ENCODE measurements at regions not wholly inside any gene's neighbourhood (a gene's known extent, or its start where the extent isn't known, plus 50 kb on each side); places are given as distances from the start of the nearest gene placed in this dataset.

DNA sequence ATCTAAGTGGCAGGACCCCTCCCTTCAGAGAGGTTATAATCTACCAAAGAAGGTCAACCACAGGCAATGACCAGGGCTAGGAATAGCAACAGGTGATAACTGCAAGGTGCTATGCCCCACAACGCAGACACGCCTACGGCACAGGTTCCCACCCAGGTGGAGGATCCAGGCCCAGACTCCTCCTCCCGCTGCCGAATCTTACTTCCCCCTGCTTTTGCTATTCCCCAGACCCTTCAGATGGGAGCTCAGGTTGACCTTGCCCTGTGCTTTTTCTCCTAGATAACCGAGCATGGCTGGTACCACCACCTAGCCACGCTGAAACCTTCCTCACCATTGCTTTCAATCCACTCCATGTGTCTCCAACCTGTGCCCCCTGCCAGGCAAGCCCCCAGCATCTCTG lies 142.2 kb upstream of the IGF1R start:
- H3K4me1 ChIP-seq = peaks cover 0 to 8% (median 0%) of the 10 kb centered on the region in 6 donors
- TF ChIP-seq POLR2A (IDR thresholded peaks at IDR 0.05) = no peak
- TF ChIP-seq, protein P1, sequence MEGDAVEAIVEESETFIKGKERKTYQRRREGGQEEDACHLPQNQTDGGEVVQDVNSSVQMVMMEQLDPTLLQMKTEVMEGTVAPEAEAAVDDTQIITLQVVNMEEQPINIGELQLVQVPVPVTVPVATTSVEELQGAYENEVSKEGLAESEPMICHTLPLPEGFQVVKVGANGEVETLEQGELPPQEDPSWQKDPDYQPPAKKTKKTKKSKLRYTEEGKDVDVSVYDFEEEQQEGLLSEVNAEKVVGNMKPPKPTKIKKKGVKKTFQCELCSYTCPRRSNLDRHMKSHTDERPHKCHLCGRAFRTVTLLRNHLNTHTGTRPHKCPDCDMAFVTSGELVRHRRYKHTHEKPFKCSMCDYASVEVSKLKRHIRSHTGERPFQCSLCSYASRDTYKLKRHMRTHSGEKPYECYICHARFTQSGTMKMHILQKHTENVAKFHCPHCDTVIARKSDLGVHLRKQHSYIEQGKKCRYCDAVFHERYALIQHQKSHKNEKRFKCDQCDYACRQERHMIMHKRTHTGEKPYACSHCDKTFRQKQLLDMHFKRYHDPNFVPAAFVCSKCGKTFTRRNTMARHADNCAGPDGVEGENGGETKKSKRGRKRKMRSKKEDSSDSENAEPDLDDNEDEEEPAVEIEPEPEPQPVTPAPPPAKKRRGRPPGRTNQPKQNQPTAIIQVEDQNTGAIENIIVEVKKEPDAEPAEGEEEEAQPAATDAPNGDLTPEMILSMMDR (IDR thresholded peaks at IDR 0.05 in 8 of 11, conservative IDR thresholded peaks at IDR 0.05 in 3 of 11) = no peak
- no peak for TF ChIP-seq POLR2AphosphoS5 (IDR thresholded peaks at IDR 0.05)
- DNase-seq = no peak
- H3K27me3 ChIP-seq (replicated peaks in 1 of 7) = peaks cover 0 to 61% (median 0%) of the 10 kb centered on the region in 7 donors
- H3K27ac ChIP-seq = no peak overlapping the region
- 87 to 97% (median 94%) methylated on average over 7 of the region's 7 CpGs for WGBS, 5 donors
- H3K9me3 ChIP-seq = no peaks in the 10 kb centered on the region
- intact Hi-C loops (cut with DNase I; ENCODE audit: low total_unique reads) = no loop called here
- no peaks in the 10 kb centered on the region for H3K36me3 ChIP-seq
- no peak overlapping the region for H3K4me3 ChIP-seq

GRCh38 chr15:98506711-98507110 lies 141.6 kb upstream of the IGF1R start:
- TF ChIP-seq POLR2A (IDR thresholded peaks at IDR 0.05) = no peak
- no peak for TF ChIP-seq POLR2AphosphoS5 (IDR thresholded peaks at IDR 0.05)
- TF ChIP-seq, protein P1 (IDR thresholded peaks at IDR 0.05 in 8 of 11, conservative IDR thresholded peaks at IDR 0.05 in 3 of 11) = no peak
- Histone ChIP-seq H3K9me3 (no peaks in the 10 kb centered on the region), H3K4me1 (peaks cover 0 to 8% (median 0%) of the 10 kb centered on the region in 6 donors), H3K27ac (no peak overlapping the region), H3K27me3 (replicated peaks in 1 of 7) (peaks cover 0 to 55% (median 0%) of the 10 kb centered on the region in 7 donors), H3K36me3 (no peaks in the 10 kb centered on the region), H3K4me3 (no peak overlapping the region)
- intact Hi-C loops (cut with DNase I; ENCODE audit: low total_unique reads) = no loop called here
- DNase-seq = no peak
- WGBS, 5 donors = 52 to 83% (median 70%) methylated on average over 7 of the region's 7 CpGs

DNA sequence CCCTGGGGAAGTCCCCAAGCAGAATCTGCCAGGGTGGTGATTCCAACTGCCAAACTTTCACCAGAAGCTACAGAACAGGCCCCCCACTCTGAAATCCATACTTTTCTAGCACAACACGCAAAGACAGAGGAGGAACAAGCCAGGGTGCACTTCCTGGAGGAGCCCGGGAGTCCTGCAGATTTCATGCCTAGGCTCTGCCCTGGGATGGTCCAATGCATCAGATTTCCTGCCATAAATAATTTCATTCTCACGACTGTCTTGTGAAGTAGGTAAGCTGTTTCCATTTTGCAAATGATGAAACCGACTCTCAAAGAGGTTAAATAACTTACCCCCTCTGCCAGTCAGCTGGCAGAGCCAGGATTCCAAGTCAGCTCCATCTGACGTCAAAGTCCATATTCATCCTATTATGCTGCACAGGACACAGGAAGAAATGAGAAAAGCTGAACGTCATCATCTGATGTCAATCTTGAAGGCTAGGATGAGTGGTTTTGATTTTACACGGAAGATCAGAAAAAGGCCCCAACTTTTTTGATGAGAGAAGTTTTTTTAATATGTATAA lies 134.8 kb upstream of the IGF1R start:
- H3K27ac ChIP-seq = no peak overlapping the region
- 40 to 78% (median 55%) methylated on average over 7 of the region's 7 CpGs for WGBS, 5 donors
- TF ChIP-seq, protein P1 (IDR thresholded peaks at IDR 0.05 in 8 of 11, conservative IDR thresholded peaks at IDR 0.05 in 3 of 11) = no peak
- TF ChIP-seq POLR2AphosphoS5 (IDR thresholded peaks at IDR 0.05) (no peak), POLR2A (IDR thresholded peaks at IDR 0.05) (no peak)
- H3K4me3 ChIP-seq = no peak overlapping the region
- H3K9me3 ChIP-seq = no peaks in the 10 kb centered on the region
- no peaks in the 10 kb centered on the region for H3K4me1 ChIP-seq
- no peak for DNase-seq
- H3K36me3 ChIP-seq = no peaks in the 10 kb centered on the region
- H3K27me3 ChIP-seq (replicated peaks in 1 of 7) = peaks cover 0 to 7% (median 0%) of the 10 kb centered on the region in 7 donors
- intact Hi-C loops (cut with DNase I; ENCODE audit: low total_unique reads) = loop anchor here (10.0 kb wide), 2 partner anchors 141 to 561 kb away; no protein-coding TSS in a partner anchor

DNA sequence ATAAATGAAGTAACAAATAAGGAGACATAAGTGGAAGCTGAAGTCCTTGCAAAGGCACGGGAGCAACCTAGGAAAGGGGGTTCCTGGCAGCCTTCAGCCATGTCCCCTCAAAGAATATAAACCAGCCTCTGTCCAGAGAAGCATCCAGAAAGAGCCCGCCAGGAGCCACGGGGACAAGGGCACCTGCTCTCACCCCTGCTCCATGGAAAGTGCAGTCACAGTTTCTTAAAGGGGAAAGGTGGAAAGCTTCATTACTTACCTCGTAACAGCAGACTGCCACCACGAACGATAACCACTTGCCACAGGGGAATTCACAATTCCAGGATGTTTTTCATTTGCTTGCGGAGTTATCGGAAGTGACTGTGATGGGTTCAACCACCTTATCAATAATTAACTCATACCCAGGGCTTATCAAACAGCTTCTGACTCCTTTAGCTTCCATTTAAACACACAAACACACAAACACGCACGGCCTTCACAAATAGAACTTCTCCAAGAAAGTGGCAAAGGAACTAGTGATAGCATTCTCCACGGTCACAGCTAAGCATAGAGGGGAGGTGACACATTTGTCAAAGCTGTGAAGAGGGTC lies 134.2 kb upstream of the IGF1R start:
- H3K9me3 ChIP-seq = no peaks in the 10 kb centered on the region
- no peaks in the 10 kb centered on the region for H3K36me3 ChIP-seq
- WGBS, 5 donors = 80 to 89% (median 80%) methylated on average over 11 of the region's 11 CpGs
- H3K27ac ChIP-seq = no peak overlapping the region
- peaks cover 0 to 5% (median 4%) of the 10 kb centered on the region in 6 donors for H3K4me1 ChIP-seq
- intact Hi-C loops (cut with DNase I; ENCODE audit: low total_unique reads) = loop anchor here (10.0 kb wide), 2 partner anchors 141 to 561 kb away; no protein-coding TSS in a partner anchor
- TF ChIP-seq POLR2AphosphoS5 (IDR thresholded peaks at IDR 0.05) = no peak
- TF ChIP-seq, protein P1 (IDR thresholded peaks at IDR 0.05 in 8 of 11, conservative IDR thresholded peaks at IDR 0.05 in 3 of 11) = no peak
- no peak for TF ChIP-seq POLR2A (IDR thresholded peaks at IDR 0.05)
- no peak for DNase-seq
- peaks cover 0 to 10% (median 0%) of the 10 kb centered on the region in 7 donors for H3K27me3 ChIP-seq (replicated peaks in 1 of 7)
- no peak overlapping the region for H3K4me3 ChIP-seq

Data from spleen (tissue), 11 donors.